Amniotic stem cell (primary cell): ENCODE measurements at regions not wholly inside any gene's neighbourhood (a gene's known extent, or its start where the extent isn't known, plus 50 kb on each side); places are given as distances from the start of the nearest gene placed in this dataset.
"Not testable (repeated sequence)": the region's sequence is repeated elsewhere in the genome, so short reads cannot be mapped to it uniquely, and the experiment has no call there.

Experiments
- DNase-seq: peaks from one replicate; lab custom pipeline; 2025; lab: John Stamatoyannopoulos, UW

- no peak for DNase-seq
These were observed 539.2 kb upstream of the POT1 start for GRCh38 chr7:125468855-125469174.

- DNase-seq, result no peak
These were observed 538.6 kb upstream of the POT1 start for GRCh38 chr7:125467996-125468854.

GRCh38 chr7:125465527-125465926, 535.9 kb upstream of the POT1 start:
- no peak for DNase-seq

- DNase-seq, result no peak
These were observed 533.0 kb upstream of the POT1 start for GRCh38 chr7:125462615-125463014.

- DNase-seq, result no peak
These were observed 529.4 kb upstream of the POT1 start for GRCh38 chr7:125459038-125459437.

- no peak for DNase-seq
These were observed 521.1 kb upstream of the POT1 start for GRCh38 chr7:125450749-125451148.

- DNase-seq, result no peak
These were observed 516.2 kb upstream of the POT1 start for GRCh38 chr7:125445836-125446235.

- DNase-seq, result no peak
These were observed 515.2 kb upstream of the POT1 start for GRCh38 chr7:125444864-125445263.

- no peak for DNase-seq
These were observed 506.6 kb upstream of the POT1 start for GRCh38 chr7:125436220-125436619.

GRCh38 chr7:125431349-125431748, 501.7 kb upstream of the POT1 start:
- no peak for DNase-seq

GRCh38 chr7:125430013-125430412, 500.4 kb upstream of the POT1 start:
- no peak for DNase-seq

GRCh38 chr7:125427676-125428075, 498.1 kb upstream of the POT1 start:
- no peak for DNase-seq

GRCh38 chr7:125425506-125425905, 495.9 kb upstream of the POT1 start:
- no peak for DNase-seq

- no peak for DNase-seq
These were observed 495.1 kb upstream of the POT1 start for GRCh38 chr7:125424721-125425120.

GRCh38 chr7:125423458-125424155, 494.0 kb upstream of the POT1 start:
- DNase-seq, result no peak

- DNase-seq, result not testable (repeated sequence)
These were observed 491.8 kb upstream of the POT1 start for GRCh38 chr7:125421407-125421806.

GRCh38 chr7:125412890-125413665, 483.5 kb upstream of the POT1 start:
- DNase-seq, result no peak

- DNase-seq, result no peak
These were observed 480.3 kb upstream of the POT1 start for GRCh38 chr7:125409921-125410320.

- DNase-seq, result no peak
These were observed 476.5 kb upstream of the POT1 start for GRCh38 chr7:125406111-125406510.

GRCh38 chr7:125399408-125399807, 469.8 kb upstream of the POT1 start:
- no peak for DNase-seq

GRCh38 chr7:125396466-125397151, 467.0 kb upstream of the POT1 start:
- DNase-seq, result no peak

- DNase-seq, result no peak
These were observed 462.3 kb upstream of the POT1 start for GRCh38 chr7:125391921-125392320.
